Activated gamma-delta T cell (primary cell): ENCODE measurements at regions not wholly inside any gene's neighbourhood (a gene's known extent, or its start where the extent isn't known, plus 50 kb on each side); places are given as distances from the start of the nearest gene placed in this dataset.

Source experiments
- DNase-seq: peaks from one replicate; lab custom pipeline; 2025; lab: John Stamatoyannopoulos, UW

DNA sequence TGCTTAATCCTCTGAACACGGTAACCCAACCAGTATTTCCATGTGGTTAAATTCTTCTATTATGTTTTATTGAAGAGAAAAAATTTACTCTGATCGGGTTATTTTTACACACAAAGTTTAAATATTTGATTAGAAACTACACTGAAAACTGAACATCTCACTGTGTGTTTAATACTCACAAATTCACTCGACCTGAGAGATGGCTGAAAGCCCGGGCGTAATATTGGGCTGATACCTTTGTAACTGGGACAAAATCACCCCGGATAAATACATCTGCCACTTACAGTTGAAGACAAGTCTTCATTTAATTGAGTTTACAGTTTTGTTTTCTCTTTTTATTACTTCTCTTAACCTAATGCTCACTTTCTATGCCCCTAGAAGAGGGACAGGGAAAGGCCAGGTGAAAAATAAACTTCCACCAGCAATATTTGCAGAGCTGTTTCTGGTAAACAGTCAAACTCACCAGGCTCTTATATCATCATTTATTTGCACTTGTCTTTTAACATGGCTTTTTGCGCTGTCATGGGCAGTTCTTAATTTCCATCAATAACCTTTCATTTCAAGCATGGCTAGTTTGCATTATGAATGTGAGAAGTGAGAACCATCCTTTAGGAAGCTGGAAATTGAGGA lies 145.6 kb upstream of the TMCO5A start:
- no peak for DNase-seq

DNA sequence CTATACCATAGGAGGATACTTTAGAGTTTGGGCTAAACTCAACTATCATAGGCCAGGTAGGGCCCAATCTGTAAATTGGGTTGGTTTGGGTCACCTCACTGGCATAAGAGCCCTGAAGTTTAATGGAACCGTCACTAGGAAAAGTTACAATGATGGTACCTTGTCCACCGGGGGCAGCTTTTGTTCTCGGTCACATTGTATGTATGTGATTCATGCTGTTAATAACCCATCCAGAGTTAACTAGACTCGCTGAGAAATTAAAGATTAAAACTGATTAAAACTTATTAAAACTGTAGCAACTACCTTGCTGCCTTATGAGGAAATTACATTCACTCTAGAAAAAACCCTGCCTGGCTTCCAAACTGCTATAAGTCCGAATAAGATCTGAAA lies 145.0 kb upstream of the TMCO5A start:
- DNase-seq, result no peak

GRCh38 chr15:37789881-37790280 lies 144.6 kb upstream of the TMCO5A start:
- no peak for DNase-seq

DNA sequence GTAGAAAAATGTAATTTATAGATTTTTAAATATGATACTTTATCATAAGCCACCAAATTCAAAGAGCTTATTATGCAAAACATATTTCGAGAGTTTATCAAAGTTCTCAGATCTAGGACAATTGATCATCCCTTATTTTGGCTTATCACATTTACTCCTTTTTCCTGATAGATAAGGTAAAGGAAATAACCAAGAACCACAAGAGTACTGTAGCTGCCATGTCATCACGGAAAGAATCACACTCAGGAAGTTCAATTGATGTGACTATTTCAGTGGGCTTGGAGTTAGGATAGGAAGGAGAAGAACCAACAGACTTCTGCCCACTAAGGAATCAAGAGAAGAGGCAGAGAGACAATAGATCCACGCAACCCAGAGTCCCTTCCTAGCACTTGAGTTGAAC lies 142.7 kb upstream of the TMCO5A start:
- DNase-seq, result no peak

GRCh38 chr15:37792351-37792750 lies 142.1 kb upstream of the TMCO5A start:
- no peak for DNase-seq

DNA sequence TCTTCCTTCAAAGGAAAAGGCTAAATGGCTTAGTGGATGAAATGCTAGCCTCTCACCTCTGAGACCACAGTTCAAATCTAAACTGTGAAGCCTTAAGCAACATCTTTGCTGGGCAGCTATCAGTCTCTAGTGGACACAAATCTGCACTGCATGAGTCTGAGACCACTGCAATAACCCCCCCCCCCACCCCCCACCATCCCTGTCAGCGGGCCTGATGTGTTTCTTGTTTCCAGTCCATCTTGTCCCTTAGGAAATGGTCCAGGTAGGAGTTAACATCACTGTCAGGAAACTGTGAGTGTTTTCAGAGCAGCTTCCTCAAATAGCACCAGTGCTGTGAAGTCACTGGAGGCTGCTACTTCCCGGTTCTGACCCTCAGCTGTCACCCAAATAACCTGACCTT lies 140.6 kb upstream of the TMCO5A start:
- DNase-seq, result no peak

GRCh38 chr15:37794947-37795346 lies 139.5 kb upstream of the TMCO5A start:
- DNase-seq, result no peak

GRCh38 chr15:37801529-37801928 lies 132.9 kb upstream of the TMCO5A start:
- no peak for DNase-seq

- no peak for DNase-seq
Measured at GRCh38 chr15:37806808-37807207, 127.6 kb upstream of the TMCO5A start.

GRCh38 chr15:37810381-37810780 lies 124.1 kb upstream of the TMCO5A start:
- no peak for DNase-seq

DNA sequence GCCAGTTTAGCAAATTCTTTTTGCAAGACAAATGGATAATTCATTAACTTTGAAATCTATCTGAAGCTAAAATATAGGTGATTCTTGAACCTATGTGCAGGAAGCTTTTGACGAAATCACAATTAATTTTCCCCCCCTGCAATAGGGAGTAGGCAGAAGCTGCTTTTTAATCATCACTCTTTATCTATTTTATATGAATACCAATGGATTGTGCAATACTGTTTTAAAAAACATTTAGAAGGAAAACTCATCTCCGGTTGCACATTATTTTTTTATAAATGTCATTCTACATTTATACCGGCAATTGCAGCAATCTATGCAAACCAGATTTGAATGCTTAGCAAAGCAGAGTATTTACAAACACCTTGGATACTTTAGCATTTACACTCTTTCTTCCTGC lies 121.1 kb upstream of the TMCO5A start:
- no peak for DNase-seq

DNA sequence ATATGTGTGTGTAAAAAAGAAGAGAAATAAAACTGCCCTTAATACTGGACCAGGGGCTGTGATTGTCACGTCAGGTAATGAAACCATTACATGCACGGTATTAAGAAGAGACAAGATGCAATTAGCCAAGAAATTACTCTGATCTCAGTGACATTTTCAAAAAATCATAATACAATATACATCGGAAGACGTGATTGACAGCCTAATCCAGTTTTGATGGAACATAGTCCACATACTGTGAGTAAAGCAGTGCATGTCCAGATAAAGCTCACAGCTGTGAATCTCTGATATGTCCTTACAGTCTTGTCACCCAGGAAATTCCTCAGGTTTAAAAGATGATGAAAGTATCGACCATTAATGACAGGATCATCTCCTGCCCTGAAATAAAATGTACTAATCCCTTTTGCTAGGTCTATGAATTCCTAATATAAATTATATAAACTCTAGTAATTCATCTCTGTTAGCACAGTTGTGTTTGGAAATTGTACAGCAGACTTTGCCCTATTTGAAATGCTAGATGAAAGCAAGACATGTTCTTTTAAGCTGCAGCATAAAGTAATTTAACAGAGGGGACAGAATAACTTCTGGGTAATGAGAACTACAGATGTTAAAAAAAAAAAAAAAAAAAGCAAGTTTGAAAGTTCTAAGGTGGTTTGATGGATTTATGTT lies 119.5 kb upstream of the TMCO5A start:
- no peak for DNase-seq

GRCh38 chr15:37818152-37818677 lies 116.2 kb upstream of the TMCO5A start:
- DNase-seq, result no peak

- no peak for DNase-seq
Measured at GRCh38 chr15:37819191-37819590, 115.2 kb upstream of the TMCO5A start.

DNA sequence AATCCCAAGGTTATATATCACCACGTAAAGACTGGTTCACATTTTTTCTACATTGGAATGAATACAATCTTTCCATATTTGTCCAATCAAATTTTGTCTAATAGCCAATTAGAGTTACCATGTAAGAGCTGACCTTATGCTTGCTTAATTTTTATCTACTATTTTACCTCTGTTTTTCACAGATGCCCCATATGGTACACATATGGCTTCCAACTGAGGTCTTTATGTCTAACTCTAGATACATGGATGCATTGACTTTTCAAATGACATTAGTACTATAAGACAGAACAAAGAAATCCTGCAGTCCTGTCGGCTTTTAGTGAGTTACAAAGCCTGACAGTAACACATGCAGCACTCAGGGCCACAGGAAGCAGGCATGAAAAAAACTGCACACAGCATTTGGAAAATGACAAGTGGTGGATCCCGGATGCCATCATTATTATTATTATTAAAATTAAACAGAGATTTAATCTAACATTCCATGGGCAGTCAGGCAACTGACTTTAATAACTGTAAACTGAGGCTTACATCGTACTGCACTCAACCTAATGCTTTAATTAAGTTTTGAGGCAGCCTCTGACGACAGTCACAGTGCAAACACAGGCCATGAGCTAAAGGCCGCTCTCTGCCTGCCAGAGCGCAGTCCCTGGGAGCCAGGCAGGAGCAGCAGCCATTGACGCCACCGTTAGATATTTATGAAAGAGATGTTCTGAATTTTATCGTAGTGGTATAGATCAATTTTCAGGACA lies 113.9 kb upstream of the TMCO5A start:
- no peak for DNase-seq

GRCh38 chr15:37823601-37824275 lies 110.7 kb upstream of the TMCO5A start:
- DNase-seq, result no peak

GRCh38 chr15:37824717-37825382 lies 109.6 kb upstream of the TMCO5A start:
- DNase-seq, result no peak

DNA sequence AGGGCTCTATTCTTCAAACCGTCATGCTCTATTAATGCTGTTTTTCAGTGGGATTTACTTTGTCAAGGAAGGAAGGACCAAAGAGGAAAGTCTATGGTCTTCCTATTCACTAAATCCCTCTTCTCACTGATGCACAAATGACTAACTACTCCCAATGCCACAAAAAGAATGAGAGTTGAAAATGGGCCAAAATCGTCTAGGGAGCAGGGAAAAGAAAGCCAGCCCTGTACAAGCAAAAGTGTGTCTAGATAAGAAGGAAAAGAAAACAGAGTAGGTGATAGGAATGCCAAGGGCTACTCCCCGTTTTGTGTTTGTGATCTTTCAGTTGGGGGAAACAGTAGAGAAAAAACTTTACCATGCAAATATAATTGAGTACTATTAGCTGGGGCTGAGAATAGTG lies 97.2 kb upstream of the TMCO5A start:
- DNase-seq, result no peak

GRCh38 chr15:37847776-37848175 lies 86.7 kb upstream of the TMCO5A start:
- DNase-seq, result no peak

DNA sequence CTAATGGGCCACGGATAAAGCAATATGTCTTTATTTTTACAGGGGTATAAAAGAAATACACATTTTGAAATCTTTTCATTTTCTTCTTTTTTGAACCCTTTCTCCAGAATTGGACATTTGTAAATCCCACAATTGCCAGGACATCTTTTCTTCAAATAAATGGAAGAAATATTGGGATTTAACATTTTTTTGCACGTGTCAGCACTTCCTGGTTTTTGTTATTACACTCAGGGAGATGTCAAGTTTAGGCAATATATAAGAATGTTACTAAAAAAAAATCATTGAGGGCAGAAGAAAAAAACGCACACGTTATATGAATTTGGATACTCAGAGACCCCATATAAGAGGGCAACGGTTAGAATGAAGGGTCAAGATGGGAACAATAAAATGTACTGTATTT lies 78.3 kb upstream of the TMCO5A start:
- DNase-seq, result no peak

GRCh38 chr15:37860896-37861295 lies 73.5 kb upstream of the TMCO5A start:
- no peak for DNase-seq

GRCh38 chr15:37865687-37866086 lies 68.8 kb upstream of the TMCO5A start:
- no peak for DNase-seq
